Esophagus muscularis mucosa (tissue), 4 donors: ENCODE measurements at regions not wholly inside any gene's neighbourhood (a gene's known extent, or its start where the extent isn't known, plus 50 kb on each side); places are given as distances from the start of the nearest gene placed in this dataset.

Source experiments
- DNase-seq: peaks from one replicate; pipeline ENCODE4 v3.0.0-alpha.2; 2017; ENCODE audit errors: extremely low spot score
- H3K27ac ChIP-seq, 4 donors: fragments of 200-600 bp; sonication (generic); replicated peaks in 1 of 4; 1 replicate in 3 of 4; 2 replicates in 1 of 4; pipeline ENCODE4 v1.5.1; 2016 to 2019; ENCODE audit warnings: mild to moderate bottlenecking in 1 of 4
- H3K27me3 ChIP-seq, 4 donors: fragments of 200-600 bp; sonication (generic); one replicate each; pipeline versions ENCODE4 v1.5.1 to v1.6.0; 2016 to 2019
- H3K36me3 ChIP-seq, 4 donors: fragments of 200-600 bp; sonication (generic); one replicate each; pipeline ENCODE4 v1.5.1; 2016 to 2019
- H3K4me1 ChIP-seq, 4 donors: fragments of 200-600 bp; sonication (generic); one replicate each; pipeline ENCODE4 v1.5.1; 2016 to 2019
- H3K4me3 ChIP-seq, 4 donors: fragments of 200-600 bp; sonication (generic); 1 replicate in 2 of 4; 2 replicates in 2 of 4; pipeline ENCODE4 v1.5.1; 2016 to 2019; ENCODE audit warnings: mild to moderate bottlenecking in 4 of 4, moderate library complexity in 1 of 4
- H3K9me3 ChIP-seq, 4 donors: fragments of 200-600 bp; sonication (generic); 1 replicate in 3 of 4; 2 replicates in 1 of 4; pipeline ENCODE4 v1.5.1; 2016 to 2019
- EP300 ChIP-seq: sonication (generic); formaldehyde crosslinking; IDR thresholded peaks from one replicate; pipeline ENCODE4 v1.6.1; 2017; ENCODE audit warnings: antibody characterized with exemption
- POLR2A ChIP-seq: fragments of 450-650 bp; IDR thresholded peaks from one replicate; pipeline ENCODE4 v1.6.1; 2017; ENCODE audit warnings: antibody characterized with exemption, moderate library complexity, mild to moderate bottlenecking, low read depth
- POLR2AphosphoS5 ChIP-seq, 2 donors: sonication (generic); formaldehyde crosslinking; IDR thresholded peaks; one replicate each; pipeline ENCODE4 v1.6.1; 2017; ENCODE audit warnings: antibody characterized with exemption in 2 of 2
- WGBS: methylation state at CpG from one replicate; pipeline ENCODE4 v1.1.5; 2018; 5-methylcytosine and 5-hydroxymethylcytosine counted together
- intact Hi-C: fragments of 100-400 bp; cut with DNase I; formaldehyde crosslinking; loops from one replicate; pipeline ENCODE4 v1.15.1; 2023
- TF ChIP-seq, protein P1 (sequence below), 3 experiments: fragments of 200-600 bp in 2 of 3; fragments of 450-650 bp in 1 of 3; sonication (generic) in 2 of 3; IDR thresholded peaks; one replicate each; pipeline ENCODE4 v1.5.1; 2017 to 2019; ENCODE audit warnings: antibody characterized with exemption in 3 of 3, mild to moderate bottlenecking in 2 of 3, moderate library complexity in 1 of 3

DNA sequence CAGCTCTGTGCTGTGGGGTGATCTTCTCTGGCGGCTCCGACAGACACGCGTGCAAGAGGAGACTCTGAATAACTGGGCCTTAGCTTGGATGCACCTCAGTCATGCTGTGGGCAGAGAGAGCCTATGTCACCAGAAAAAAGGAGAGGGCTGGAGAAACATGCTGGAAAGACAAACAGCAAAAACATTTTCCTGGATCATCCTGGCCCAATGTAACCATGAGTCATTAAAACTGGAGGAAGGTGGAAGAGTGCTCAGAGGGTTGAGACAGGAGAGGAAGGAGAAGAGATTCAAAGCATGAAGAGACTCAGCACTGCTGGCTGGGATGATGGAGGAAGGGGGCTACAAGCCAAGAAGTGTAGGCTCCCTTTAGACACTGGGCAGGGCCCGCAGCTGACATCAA lies 292.0 kb downstream of the CDH26 start:
- intact Hi-C loops, result no loop called here
- WGBS, result 91% methylated on average over 5 of the region's 5 CpGs
- Histone ChIP-seq H3K4me3 (no peak overlapping the region), H3K36me3 (no peaks in the 10 kb centered on the region), H3K27me3 (peaks cover 0 to 21% (median 0%) of the 10 kb centered on the region in 4 donors), H3K27ac (no peak overlapping the region), H3K4me1 (no peaks in the 10 kb centered on the region), H3K9me3 (no peaks in the 10 kb centered on the region)
- no peak for TF ChIP-seq POLR2AphosphoS5 (IDR thresholded peaks at IDR 0.05)
- TF ChIP-seq, protein P1, sequence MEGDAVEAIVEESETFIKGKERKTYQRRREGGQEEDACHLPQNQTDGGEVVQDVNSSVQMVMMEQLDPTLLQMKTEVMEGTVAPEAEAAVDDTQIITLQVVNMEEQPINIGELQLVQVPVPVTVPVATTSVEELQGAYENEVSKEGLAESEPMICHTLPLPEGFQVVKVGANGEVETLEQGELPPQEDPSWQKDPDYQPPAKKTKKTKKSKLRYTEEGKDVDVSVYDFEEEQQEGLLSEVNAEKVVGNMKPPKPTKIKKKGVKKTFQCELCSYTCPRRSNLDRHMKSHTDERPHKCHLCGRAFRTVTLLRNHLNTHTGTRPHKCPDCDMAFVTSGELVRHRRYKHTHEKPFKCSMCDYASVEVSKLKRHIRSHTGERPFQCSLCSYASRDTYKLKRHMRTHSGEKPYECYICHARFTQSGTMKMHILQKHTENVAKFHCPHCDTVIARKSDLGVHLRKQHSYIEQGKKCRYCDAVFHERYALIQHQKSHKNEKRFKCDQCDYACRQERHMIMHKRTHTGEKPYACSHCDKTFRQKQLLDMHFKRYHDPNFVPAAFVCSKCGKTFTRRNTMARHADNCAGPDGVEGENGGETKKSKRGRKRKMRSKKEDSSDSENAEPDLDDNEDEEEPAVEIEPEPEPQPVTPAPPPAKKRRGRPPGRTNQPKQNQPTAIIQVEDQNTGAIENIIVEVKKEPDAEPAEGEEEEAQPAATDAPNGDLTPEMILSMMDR (IDR thresholded peaks at IDR 0.05), result no peak
- no peak for TF ChIP-seq EP300
- DNase-seq, result no peak

DNA sequence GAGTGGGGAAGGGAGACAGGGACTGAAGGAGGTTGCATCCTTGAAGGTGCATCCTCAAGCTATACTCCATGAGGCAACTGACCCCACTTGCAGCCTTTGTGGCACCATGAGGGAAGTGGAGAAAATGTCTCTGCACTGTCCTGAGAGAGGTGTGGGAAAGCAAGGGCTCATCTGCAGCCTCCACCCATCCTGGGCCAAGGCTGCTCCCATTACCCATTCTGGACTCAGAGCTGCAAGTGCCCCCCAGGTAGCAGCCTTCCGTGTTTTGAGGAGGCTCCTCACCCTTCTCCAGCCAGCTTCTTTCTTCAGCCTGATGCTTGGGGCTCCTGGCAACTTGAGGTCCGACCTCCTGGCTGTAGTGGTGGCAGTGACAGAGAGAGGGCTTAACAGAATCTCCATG lies 294.6 kb downstream of the CDH26 start:
- DNase-seq, result no peak
- no peak for TF ChIP-seq POLR2A
- TF ChIP-seq, protein P1 (IDR thresholded peaks at IDR 0.05), result no peak
- no peak for TF ChIP-seq EP300
- no peak for TF ChIP-seq POLR2AphosphoS5 (IDR thresholded peaks at IDR 0.05)
- Histone ChIP-seq H3K4me3 (no peak overlapping the region), H3K4me1 (no peaks in the 10 kb centered on the region), H3K27me3 (peaks cover 0 to 29% (median 0%) of the 10 kb centered on the region in 4 donors), H3K36me3 (no peaks in the 10 kb centered on the region), H3K27ac (no peak overlapping the region), H3K9me3 (no peaks in the 10 kb centered on the region)
- 76% methylated on average over 2 of the region's 2 CpGs for WGBS
- intact Hi-C loops, result no loop called here

DNA sequence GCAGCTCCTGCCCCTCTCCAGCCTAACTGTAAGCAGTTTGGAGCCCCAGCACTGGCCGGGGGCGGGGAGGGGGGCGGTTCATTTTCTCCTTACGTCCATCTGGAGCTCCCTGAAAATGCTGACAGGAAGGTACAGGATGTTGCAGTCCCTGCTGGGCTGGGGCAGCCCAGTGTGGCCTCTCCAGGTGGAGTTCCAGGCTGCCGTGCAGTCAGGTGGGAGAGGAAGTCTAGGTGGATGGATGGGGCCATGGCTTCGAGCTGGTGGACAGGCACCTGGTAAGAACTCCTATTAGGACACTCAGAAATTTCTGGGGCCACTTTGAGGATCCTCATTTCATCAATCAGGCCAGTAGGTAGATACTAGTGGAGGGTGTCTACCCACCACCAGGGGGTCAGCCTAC lies 295.2 kb downstream of the CDH26 start:
- peaks cover 0 to 29% (median 0%) of the 10 kb centered on the region in 4 donors for H3K27me3 ChIP-seq
- DNase-seq, result no peak
- intact Hi-C loops, result no loop called here
- H3K4me3 ChIP-seq, result no peak overlapping the region
- H3K4me1 ChIP-seq, result no peaks in the 10 kb centered on the region
- no peaks in the 10 kb centered on the region for H3K36me3 ChIP-seq
- no peak overlapping the region for H3K27ac ChIP-seq
- no peaks in the 10 kb centered on the region for H3K9me3 ChIP-seq
- 96% methylated on average over 4 of the region's 6 CpGs for WGBS
- TF ChIP-seq EP300 (no peak), POLR2AphosphoS5 (IDR thresholded peaks at IDR 0.05) (no peak), POLR2A (no peak)
- TF ChIP-seq, protein P1 (IDR thresholded peaks at IDR 0.05), result no peak

DNA sequence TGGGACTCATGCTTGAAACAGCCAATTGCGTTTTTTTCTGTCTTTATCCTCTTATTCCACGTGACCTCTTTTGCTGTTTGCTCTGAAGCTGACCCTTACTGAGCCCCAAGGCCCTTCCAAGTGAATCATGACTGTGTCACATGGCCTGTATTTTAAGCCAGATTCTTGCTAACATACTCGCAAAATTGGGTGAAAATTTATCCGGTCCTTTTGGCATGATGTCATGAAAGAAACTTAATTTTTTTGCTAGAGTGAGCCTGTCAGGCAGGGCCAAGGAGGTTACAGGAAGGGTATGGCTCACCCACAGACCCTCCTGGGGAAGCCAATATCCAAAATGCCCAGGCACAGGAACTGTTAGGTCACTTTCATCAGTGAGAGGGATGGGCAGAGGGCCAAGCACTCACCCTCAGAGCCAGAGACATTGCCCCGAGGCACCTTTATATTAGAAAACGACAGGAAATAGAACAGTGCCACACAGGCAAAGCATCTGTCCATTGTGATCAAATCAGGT lies 296.7 kb downstream of the CDH26 start:
- DNase-seq, result no peak
- WGBS, result 45% methylated on average over 6 of the region's 6 CpGs
- no peak overlapping the region for H3K27ac ChIP-seq
- no peaks in the 10 kb centered on the region for H3K9me3 ChIP-seq
- intact Hi-C loops, result no loop called here
- peaks cover 0 to 23% (median 0%) of the 10 kb centered on the region in 4 donors for H3K27me3 ChIP-seq
- H3K36me3 ChIP-seq, result no peaks in the 10 kb centered on the region
- no peaks in the 10 kb centered on the region for H3K4me1 ChIP-seq
- H3K4me3 ChIP-seq, result no peak overlapping the region
- no peak for TF ChIP-seq POLR2AphosphoS5 (IDR thresholded peaks at IDR 0.05)

DNA sequence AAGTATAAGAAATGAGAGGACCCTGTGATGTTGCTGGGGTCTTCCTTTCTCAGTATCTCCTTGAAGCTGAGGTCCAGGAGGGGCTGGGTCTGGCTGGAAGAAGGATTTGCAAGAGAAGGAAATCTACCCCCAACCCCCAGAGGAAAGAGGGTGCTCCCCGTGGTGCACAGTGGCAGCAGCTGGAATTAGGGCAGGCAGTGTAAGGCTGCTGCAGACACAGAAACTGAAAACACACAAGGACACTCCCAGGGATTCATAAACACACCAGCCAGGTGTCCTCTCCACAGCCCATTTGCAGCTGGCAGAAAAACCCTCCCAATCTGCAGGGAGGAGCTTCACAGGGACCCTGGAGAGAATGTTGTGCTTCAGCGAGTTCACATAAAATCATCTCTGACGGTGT lies 297.2 kb downstream of the CDH26 start:
- Histone ChIP-seq H3K4me1 (no peaks in the 10 kb centered on the region), H3K27me3 (peaks cover 0 to 22% (median 0%) of the 10 kb centered on the region in 4 donors), H3K27ac (no peak overlapping the region), H3K36me3 (no peaks in the 10 kb centered on the region), H3K4me3 (no peak overlapping the region), H3K9me3 (no peaks in the 10 kb centered on the region)
- TF ChIP-seq EP300 (no peak), POLR2A (no peak), POLR2AphosphoS5 (IDR thresholded peaks at IDR 0.05) (no peak)
- TF ChIP-seq, protein P1 (IDR thresholded peaks at IDR 0.05), result no peak
- no peak for DNase-seq
- 55% methylated on average over 3 of the region's 3 CpGs for WGBS
- intact Hi-C loops, result no loop called here
